ENCODE measurements at regions not wholly inside any gene's neighbourhood (a gene's known extent, or its start where the extent isn't known, plus 50 kb on each side); places are given as distances from the start of the nearest gene placed in this dataset.
"Not testable (repeated sequence)": the region's sequence is repeated elsewhere in the genome, so short reads cannot be mapped to it uniquely, and the experiment has no call there.

GRCh38 chr13:33394294-33394932, 108.9 kb upstream of the STARD13 start:
- H3K4me1 ChIP-seq (ENCODE audit: insufficient read depth, low read length), result no peaks in the 10 kb centered on the region
- H3K4me3 ChIP-seq (ENCODE audit: low read length), result no peak overlapping the region
- no peak overlapping the region for H3K9ac ChIP-seq (ENCODE audit: low read depth, low read length)
- no peak overlapping the region for H3K27ac ChIP-seq (ENCODE audit: low read length)
- no peaks in the 10 kb centered on the region for H3K9me3 ChIP-seq (ENCODE audit: insufficient read depth, low read depth, low read length)
- no peaks in the 10 kb centered on the region for H3K36me3 ChIP-seq (ENCODE audit: insufficient read depth, low read depth, low read length)
- H3K27me3 ChIP-seq (ENCODE audit: insufficient read depth, low read length), result no peaks in the 10 kb centered on the region

- H3K27ac ChIP-seq (ENCODE audit: low read length), result no peak overlapping the region
Measured at GRCh38 chr13:33401238-33401637, 115.7 kb upstream of the STARD13 start.

GRCh38 chr13:33402975-33403374, 117.4 kb upstream of the STARD13 start:
- H3K9ac ChIP-seq (ENCODE audit: low read depth, low read length), result no peak overlapping the region
- no peaks in the 10 kb centered on the region for H3K27me3 ChIP-seq (ENCODE audit: insufficient read depth, low read length)
- no peaks in the 10 kb centered on the region for H3K36me3 ChIP-seq (ENCODE audit: insufficient read depth, low read depth, low read length)
- no peaks in the 10 kb centered on the region for H3K9me3 ChIP-seq (ENCODE audit: insufficient read depth, low read depth, low read length)
- no peak overlapping the region for H3K4me3 ChIP-seq (ENCODE audit: low read length)
- no peaks in the 10 kb centered on the region for H3K4me1 ChIP-seq (ENCODE audit: insufficient read depth, low read length)
- no peak overlapping the region for H3K27ac ChIP-seq (ENCODE audit: low read length)

More at GRCh38 chr13:33401238-33401637, 115.7 kb upstream of the STARD13 start:
- Histone ChIP-seq H3K36me3 (ENCODE audit: insufficient read depth, low read depth, low read length) (no peaks in the 10 kb centered on the region), H3K9me3 (ENCODE audit: insufficient read depth, low read depth, low read length) (no peaks in the 10 kb centered on the region), H3K9ac (ENCODE audit: low read depth, low read length) (no peak overlapping the region), H3K27me3 (ENCODE audit: insufficient read depth, low read length) (no peaks in the 10 kb centered on the region), H3K4me3 (ENCODE audit: low read length) (no peak overlapping the region), H3K4me1 (ENCODE audit: insufficient read depth, low read length) (no peaks in the 10 kb centered on the region)

GRCh38 chr13:33403807-33404362, 118.3 kb upstream of the STARD13 start:
- H3K9ac ChIP-seq (ENCODE audit: low read depth, low read length), result no peak overlapping the region
- H3K27me3 ChIP-seq (ENCODE audit: insufficient read depth, low read length), result no peaks in the 10 kb centered on the region

GRCh38 chr13:33405371-33405770, 119.8 kb upstream of the STARD13 start:
- Histone ChIP-seq H3K27ac (ENCODE audit: low read length) (no peak overlapping the region), H3K4me3 (ENCODE audit: low read length) (no peak overlapping the region), H3K9ac (ENCODE audit: low read depth, low read length) (no peak overlapping the region), H3K4me1 (ENCODE audit: insufficient read depth, low read length) (no peaks in the 10 kb centered on the region), H3K36me3 (ENCODE audit: insufficient read depth, low read depth, low read length) (no peaks in the 10 kb centered on the region), H3K27me3 (ENCODE audit: insufficient read depth, low read length) (no peaks in the 10 kb centered on the region), H3K9me3 (ENCODE audit: insufficient read depth, low read depth, low read length) (no peaks in the 10 kb centered on the region)

More at GRCh38 chr13:33403807-33404362, 118.3 kb upstream of the STARD13 start:
- Histone ChIP-seq H3K9me3 (ENCODE audit: insufficient read depth, low read depth, low read length) (no peaks in the 10 kb centered on the region), H3K36me3 (ENCODE audit: insufficient read depth, low read depth, low read length) (no peaks in the 10 kb centered on the region), H3K4me3 (ENCODE audit: low read length) (no peak overlapping the region), H3K4me1 (ENCODE audit: insufficient read depth, low read length) (no peaks in the 10 kb centered on the region), H3K27ac (ENCODE audit: low read length) (no peak overlapping the region)

GRCh38 chr13:33409673-33410510, 124.3 kb upstream of the STARD13 start:
- Histone ChIP-seq H3K36me3 (ENCODE audit: insufficient read depth, low read depth, low read length) (no peaks in the 10 kb centered on the region), H3K27ac (ENCODE audit: low read length) (no peak overlapping the region), H3K27me3 (ENCODE audit: insufficient read depth, low read length) (no peaks in the 10 kb centered on the region)

GRCh38 chr13:33410619-33411018, 125.1 kb upstream of the STARD13 start:
- Histone ChIP-seq H3K36me3 (ENCODE audit: insufficient read depth, low read depth, low read length) (no peaks in the 10 kb centered on the region), H3K9ac (ENCODE audit: low read depth, low read length) (no peak overlapping the region), H3K27ac (ENCODE audit: low read length) (no peak overlapping the region), H3K9me3 (ENCODE audit: insufficient read depth, low read depth, low read length) (no peaks in the 10 kb centered on the region), H3K27me3 (ENCODE audit: insufficient read depth, low read length) (no peaks in the 10 kb centered on the region), H3K4me3 (ENCODE audit: low read length) (no peak overlapping the region), H3K4me1 (ENCODE audit: insufficient read depth, low read length) (peaks cover 6% of the 10 kb centered on the region; the same call in 1 of the 2 replicates)

More at GRCh38 chr13:33409673-33410510, 124.3 kb upstream of the STARD13 start:
- Histone ChIP-seq H3K9me3 (ENCODE audit: insufficient read depth, low read depth, low read length) (no peaks in the 10 kb centered on the region), H3K4me3 (ENCODE audit: low read length) (no peak overlapping the region), H3K9ac (ENCODE audit: low read depth, low read length) (no peak overlapping the region), H3K4me1 (ENCODE audit: insufficient read depth, low read length) (peaks cover 6% of the 10 kb centered on the region; the same call in 1 of the 2 replicates)

GRCh38 chr13:33411312-33411711, 125.8 kb upstream of the STARD13 start:
- Histone ChIP-seq H3K9ac (ENCODE audit: low read depth, low read length) (no peak overlapping the region), H3K9me3 (ENCODE audit: insufficient read depth, low read depth, low read length) (no peaks in the 10 kb centered on the region), H3K27ac (ENCODE audit: low read length) (no peak overlapping the region), H3K4me3 (ENCODE audit: low read length) (no peak overlapping the region), H3K4me1 (ENCODE audit: insufficient read depth, low read length) (peaks cover 6% of the 10 kb centered on the region; the same call in 1 of the 2 replicates), H3K27me3 (ENCODE audit: insufficient read depth, low read length) (no peaks in the 10 kb centered on the region), H3K36me3 (ENCODE audit: insufficient read depth, low read depth, low read length) (no peaks in the 10 kb centered on the region)

- Histone ChIP-seq H3K4me3 (ENCODE audit: low read length) (no peak overlapping the region), H3K9me3 (ENCODE audit: insufficient read depth, low read depth, low read length) (no peaks in the 10 kb centered on the region), H3K27me3 (ENCODE audit: insufficient read depth, low read length) (no peaks in the 10 kb centered on the region), H3K36me3 (ENCODE audit: insufficient read depth, low read depth, low read length) (no peaks in the 10 kb centered on the region), H3K27ac (ENCODE audit: low read length) (no peak overlapping the region), H3K4me1 (ENCODE audit: insufficient read depth, low read length) (peaks cover 6% of the 10 kb centered on the region; the same call in 1 of the 2 replicates), H3K9ac (ENCODE audit: low read depth, low read length) (no peak overlapping the region)
Measured at GRCh38 chr13:33415822-33416221, 130.3 kb upstream of the STARD13 start.

GRCh38 chr13:33418224-33418953, 132.8 kb upstream of the STARD13 start:
- H3K4me3 ChIP-seq (ENCODE audit: low read length); H3K36me3 ChIP-seq (ENCODE audit: insufficient read depth, low read depth, low read length); H3K4me1 ChIP-seq (ENCODE audit: insufficient read depth, low read length); H3K27ac ChIP-seq (ENCODE audit: low read length); H3K27me3 ChIP-seq (ENCODE audit: insufficient read depth, low read length); H3K9me3 ChIP-seq (ENCODE audit: insufficient read depth, low read depth, low read length); H3K9ac ChIP-seq (ENCODE audit: low read depth, low read length): not testable (repeated sequence)

- not testable (repeated sequence) for H3K4me1 ChIP-seq (ENCODE audit: insufficient read depth, low read length); H3K27ac ChIP-seq (ENCODE audit: low read length); H3K9ac ChIP-seq (ENCODE audit: low read depth, low read length); H3K9me3 ChIP-seq (ENCODE audit: insufficient read depth, low read depth, low read length); H3K36me3 ChIP-seq (ENCODE audit: insufficient read depth, low read depth, low read length); H3K27me3 ChIP-seq (ENCODE audit: insufficient read depth, low read length); H3K4me3 ChIP-seq (ENCODE audit: low read length)
Measured at GRCh38 chr13:33420117-33420516, 134.6 kb upstream of the STARD13 start.
